ENCODE measurements at regions not wholly inside any gene's neighbourhood (a gene's known extent, or its start where the extent isn't known, plus 50 kb on each side); places are given as distances from the start of the nearest gene placed in this dataset.

DNA sequence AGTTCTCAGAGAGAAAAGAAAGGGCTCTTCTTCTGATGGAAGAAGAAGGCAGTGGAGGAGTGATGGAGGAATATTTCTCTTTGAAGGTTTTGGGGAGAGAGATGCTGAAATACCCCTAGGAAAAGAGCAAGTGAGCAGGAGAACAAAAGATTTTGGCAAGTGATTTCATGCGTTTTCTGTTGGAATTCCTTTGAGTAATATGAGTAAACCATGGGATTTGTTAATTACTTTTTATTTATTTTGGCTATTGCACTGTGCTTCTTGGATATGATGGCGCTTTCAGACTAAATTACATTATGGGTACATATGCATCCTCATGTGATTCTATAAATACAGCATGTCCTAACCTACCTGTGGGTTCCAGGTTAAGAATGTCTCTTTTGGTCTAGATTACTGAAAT is 210.1 kb upstream of the PTGFR start:
- no peak overlapping the region for H3K4me3 ChIP-seq (ENCODE audit: low read depth, low read length)
- no peak overlapping the region for H3K27ac ChIP-seq (ENCODE audit: extremely low read depth, low read depth, low read length)
- H3K4me1 ChIP-seq (ENCODE audit: control insufficient read depth, insufficient read depth, low read length) = no peaks in the 10 kb centered on the region
- H3K9me3 ChIP-seq (ENCODE audit: control insufficient read depth, insufficient read depth, low read depth, low read length) = no peaks in the 10 kb centered on the region; the same call in 1 of the 2 replicates
- TF ChIP-seq, protein P1, sequence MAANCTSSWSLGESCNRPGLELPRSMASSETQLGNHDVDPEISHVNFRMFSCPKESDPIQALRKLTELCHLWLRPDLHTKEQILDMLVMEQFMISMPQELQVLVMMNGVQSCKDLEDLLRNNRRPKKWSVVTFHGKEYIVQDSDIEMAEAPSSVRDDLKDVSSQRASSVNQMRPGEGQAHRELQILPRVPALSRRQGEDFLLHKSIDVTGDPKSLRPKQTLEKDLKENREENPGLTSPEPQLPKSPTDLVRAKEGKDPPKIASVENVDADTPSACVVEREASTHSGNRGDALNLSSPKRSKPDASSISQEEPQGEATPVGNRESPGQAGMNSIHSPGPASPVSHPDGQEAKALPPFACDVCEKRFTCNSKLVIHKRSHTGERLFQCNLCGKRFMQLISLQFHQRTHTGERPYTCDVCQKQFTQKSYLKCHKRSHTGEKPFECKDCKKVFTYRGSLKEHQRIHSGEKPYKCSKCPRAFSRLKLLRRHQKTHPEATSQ (tag by site-specific recombination; IDR thresholded peaks at IDR 0.05) = no peak
- TF ChIP-seq ZNF426 (tag by site-specific recombination; IDR thresholded peaks at IDR 0.05) = no peak
- TF ChIP-seq, protein P2, sequence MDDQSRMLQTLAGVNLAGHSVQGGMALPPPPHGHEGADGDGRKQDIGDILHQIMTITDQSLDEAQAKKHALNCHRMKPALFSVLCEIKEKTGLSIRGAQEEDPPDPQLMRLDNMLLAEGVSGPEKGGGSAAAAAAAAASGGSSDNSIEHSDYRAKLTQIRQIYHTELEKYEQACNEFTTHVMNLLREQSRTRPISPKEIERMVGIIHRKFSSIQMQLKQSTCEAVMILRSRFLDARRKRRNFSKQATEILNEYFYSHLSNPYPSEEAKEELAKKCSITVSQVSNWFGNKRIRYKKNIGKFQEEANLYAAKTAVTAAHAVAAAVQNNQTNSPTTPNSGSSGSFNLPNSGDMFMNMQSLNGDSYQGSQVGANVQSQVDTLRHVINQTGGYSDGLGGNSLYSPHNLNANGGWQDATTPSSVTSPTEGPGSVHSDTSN (CRISPR knock-in tag; IDR thresholded peaks at IDR 0.05) = no peak
- no peak for TF ChIP-seq ZNF121 (tag by site-specific recombination; IDR thresholded peaks at IDR 0.05)
- no peak for TF ChIP-seq SCRT2 (tag by site-specific recombination; IDR thresholded peaks at IDR 0.05)
- no peak for TF ChIP-seq ZSCAN30 (tag by site-specific recombination; IDR thresholded peaks at IDR 0.05)
- no peak for TF ChIP-seq OSR2 (tag by site-specific recombination; IDR thresholded peaks at IDR 0.05)
- no peak for TF ChIP-seq HOXC10 (CRISPR knock-in tag; IDR thresholded peaks at IDR 0.05)
- TF ChIP-seq, protein P3, sequence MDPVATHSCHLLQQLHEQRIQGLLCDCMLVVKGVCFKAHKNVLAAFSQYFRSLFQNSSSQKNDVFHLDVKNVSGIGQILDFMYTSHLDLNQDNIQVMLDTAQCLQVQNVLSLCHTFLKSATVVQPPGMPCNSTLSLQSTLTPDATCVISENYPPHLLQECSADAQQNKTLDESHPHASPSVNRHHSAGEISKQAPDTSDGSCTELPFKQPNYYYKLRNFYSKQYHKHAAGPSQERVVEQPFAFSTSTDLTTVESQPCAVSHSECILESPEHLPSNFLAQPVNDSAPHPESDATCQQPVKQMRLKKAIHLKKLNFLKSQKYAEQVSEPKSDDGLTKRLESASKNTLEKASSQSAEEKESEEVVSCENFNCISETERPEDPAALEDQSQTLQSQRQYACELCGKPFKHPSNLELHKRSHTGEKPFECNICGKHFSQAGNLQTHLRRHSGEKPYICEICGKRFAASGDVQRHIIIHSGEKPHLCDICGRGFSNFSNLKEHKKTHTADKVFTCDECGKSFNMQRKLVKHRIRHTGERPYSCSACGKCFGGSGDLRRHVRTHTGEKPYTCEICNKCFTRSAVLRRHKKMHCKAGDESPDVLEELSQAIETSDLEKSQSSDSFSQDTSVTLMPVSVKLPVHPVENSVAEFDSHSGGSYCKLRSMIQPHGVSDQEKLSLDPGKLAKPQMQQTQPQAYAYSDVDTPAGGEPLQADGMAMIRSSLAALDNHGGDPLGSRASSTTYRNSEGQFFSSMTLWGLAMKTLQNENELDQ (tag by site-specific recombination; IDR thresholded peaks at IDR 0.05; ENCODE audit: low read depth) = no peak
- TF ChIP-seq, protein P4, sequence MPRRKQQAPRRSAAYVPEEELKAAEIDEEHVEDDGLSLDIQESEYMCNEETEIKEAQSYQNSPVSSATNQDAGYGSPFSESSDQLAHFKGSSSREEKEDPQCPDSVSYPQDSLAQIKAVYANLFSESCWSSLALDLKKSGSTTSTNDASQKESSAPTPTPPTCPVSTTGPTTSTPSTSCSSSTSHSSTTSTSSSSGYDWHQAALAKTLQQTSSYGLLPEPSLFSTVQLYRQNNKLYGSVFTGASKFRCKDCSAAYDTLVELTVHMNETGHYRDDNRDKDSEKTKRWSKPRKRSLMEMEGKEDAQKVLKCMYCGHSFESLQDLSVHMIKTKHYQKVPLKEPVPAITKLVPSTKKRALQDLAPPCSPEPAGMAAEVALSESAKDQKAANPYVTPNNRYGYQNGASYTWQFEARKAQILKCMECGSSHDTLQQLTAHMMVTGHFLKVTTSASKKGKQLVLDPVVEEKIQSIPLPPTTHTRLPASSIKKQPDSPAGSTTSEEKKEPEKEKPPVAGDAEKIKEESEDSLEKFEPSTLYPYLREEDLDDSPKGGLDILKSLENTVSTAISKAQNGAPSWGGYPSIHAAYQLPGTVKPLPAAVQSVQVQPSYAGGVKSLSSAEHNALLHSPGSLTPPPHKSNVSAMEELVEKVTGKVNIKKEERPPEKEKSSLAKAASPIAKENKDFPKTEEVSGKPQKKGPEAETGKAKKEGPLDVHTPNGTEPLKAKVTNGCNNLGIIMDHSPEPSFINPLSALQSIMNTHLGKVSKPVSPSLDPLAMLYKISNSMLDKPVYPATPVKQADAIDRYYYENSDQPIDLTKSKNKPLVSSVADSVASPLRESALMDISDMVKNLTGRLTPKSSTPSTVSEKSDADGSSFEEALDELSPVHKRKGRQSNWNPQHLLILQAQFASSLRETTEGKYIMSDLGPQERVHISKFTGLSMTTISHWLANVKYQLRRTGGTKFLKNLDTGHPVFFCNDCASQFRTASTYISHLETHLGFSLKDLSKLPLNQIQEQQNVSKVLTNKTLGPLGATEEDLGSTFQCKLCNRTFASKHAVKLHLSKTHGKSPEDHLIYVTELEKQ (tag by site-specific recombination; IDR thresholded peaks at IDR 0.05; ENCODE audit: borderline replicate concordance) = no peak
- H3K36me3 ChIP-seq (ENCODE audit: control insufficient read depth in 2 of 2, insufficient read depth in 1 of 2, low read length in 2 of 2) = no peaks in the 10 kb centered on the region
- CTCF ChIA-PET = no interaction called here
- POLR2A ChIA-PET = no interaction called here

DNA sequence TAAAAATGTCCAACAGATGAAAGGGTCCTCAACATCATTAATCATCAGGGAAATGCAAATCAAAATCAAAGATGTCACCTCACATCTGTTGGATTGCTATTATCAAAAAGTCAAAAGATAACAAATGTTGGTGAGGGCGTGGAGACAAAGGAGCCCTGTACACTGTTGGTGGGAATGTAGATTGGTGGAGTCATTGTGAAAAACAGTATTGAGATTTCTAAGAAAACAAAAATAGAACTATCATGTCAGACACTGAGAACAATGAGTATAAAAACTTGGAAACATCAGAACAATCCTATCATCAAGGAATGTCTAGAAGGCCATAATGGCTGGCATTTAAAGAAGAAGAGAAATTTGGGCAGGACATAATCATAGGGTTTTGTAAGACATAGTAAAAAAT is 209.2 kb upstream of the PTGFR start:
- H3K9me3 ChIP-seq (ENCODE audit: control insufficient read depth, insufficient read depth, low read depth, low read length) = no peaks in the 10 kb centered on the region
- CTCF ChIA-PET = no interaction called here
- POLR2A ChIA-PET = no interaction called here
- TF ChIP-seq ZBTB20 (tag by site-specific recombination; IDR thresholded peaks at IDR 0.05) (no peak), ZNF311 (tag by site-specific recombination; IDR thresholded peaks at IDR 0.05; ENCODE audit: borderline replicate concordance) (no peak), ZNF776 (tag by site-specific recombination; IDR thresholded peaks at IDR 0.05; ENCODE audit: borderline replicate concordance) (no peak), GLIS1 (tag by site-specific recombination; IDR thresholded peaks at IDR 0.05) (no peak), ZNF132 (tag by site-specific recombination; IDR thresholded peaks at IDR 0.05; ENCODE audit: borderline replicate concordance) (no peak), ZNF777 (tag by site-specific recombination; IDR thresholded peaks at IDR 0.05; ENCODE audit: borderline replicate concordance) (no peak), ZNF548 (tag by site-specific recombination; IDR thresholded peaks at IDR 0.05) (no peak), ZBTB8A (tag by site-specific recombination; IDR thresholded peaks at IDR 0.05) (no peak), ZNF324 (tag by site-specific recombination; IDR thresholded peaks at IDR 0.05) (no peak)
- TF ChIP-seq, protein P5, sequence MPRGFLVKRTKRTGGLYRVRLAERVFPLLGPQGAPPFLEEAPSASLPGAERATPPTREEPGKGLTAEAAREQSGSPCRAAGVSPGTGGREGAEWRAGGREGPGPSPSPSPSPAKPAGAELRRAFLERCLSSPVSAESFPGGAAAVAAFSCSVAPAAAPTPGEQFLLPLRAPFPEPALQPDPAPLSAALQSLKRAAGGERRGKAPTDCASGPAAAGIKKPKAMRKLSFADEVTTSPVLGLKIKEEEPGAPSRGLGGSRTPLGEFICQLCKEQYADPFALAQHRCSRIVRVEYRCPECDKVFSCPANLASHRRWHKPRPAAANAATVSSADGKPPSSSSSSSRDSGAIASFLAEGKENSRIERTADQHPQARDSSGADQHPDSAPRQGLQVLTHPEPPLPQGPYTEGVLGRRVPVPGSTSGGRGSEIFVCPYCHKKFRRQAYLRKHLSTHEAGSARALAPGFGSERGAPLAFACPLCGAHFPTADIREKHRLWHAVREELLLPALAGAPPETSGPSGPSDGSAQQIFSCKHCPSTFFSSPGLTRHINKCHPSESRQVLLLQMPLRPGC (tag by site-specific recombination; IDR thresholded peaks at IDR 0.05) = no peak
- TF ChIP-seq, protein P6, sequence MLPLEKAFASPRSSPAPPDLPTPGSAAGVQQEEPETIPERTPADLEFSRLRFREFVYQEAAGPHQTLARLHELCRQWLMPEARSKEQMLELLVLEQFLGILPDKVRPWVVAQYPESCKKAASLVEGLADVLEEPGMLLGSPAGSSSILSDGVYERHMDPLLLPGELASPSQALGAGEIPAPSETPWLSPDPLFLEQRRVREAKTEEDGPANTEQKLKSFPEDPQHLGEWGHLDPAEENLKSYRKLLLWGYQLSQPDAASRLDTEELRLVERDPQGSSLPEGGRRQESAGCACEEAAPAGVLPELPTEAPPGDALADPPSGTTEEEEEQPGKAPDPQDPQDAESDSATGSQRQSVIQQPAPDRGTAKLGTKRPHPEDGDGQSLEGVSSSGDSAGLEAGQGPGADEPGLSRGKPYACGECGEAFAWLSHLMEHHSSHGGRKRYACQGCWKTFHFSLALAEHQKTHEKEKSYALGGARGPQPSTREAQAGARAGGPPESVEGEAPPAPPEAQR (tag by site-specific recombination; IDR thresholded peaks at IDR 0.05) = no peak
- TF ChIP-seq, protein P7, sequence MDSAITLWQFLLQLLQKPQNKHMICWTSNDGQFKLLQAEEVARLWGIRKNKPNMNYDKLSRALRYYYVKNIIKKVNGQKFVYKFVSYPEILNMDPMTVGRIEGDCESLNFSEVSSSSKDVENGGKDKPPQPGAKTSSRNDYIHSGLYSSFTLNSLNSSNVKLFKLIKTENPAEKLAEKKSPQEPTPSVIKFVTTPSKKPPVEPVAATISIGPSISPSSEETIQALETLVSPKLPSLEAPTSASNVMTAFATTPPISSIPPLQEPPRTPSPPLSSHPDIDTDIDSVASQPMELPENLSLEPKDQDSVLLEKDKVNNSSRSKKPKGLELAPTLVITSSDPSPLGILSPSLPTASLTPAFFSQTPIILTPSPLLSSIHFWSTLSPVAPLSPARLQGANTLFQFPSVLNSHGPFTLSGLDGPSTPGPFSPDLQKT (IDR thresholded peaks at IDR 0.05; ENCODE audit: borderline replicate concordance, low read depth, low read length) = no peak

More for the DNA sequence above, 209.2 kb upstream of the PTGFR start:
- no peak overlapping the region for H3K4me3 ChIP-seq (ENCODE audit: low read depth, low read length)
- no peaks in the 10 kb centered on the region for H3K36me3 ChIP-seq (ENCODE audit: control insufficient read depth in 2 of 2, insufficient read depth in 1 of 2, low read length in 2 of 2)
- H3K4me1 ChIP-seq (ENCODE audit: control insufficient read depth, insufficient read depth, low read length) = no peaks in the 10 kb centered on the region
- no peak overlapping the region for H3K27ac ChIP-seq (ENCODE audit: extremely low read depth, low read depth, low read length)

Measured in HEK293 (cell line).